ENCODE measurements at regions not wholly inside any gene's neighbourhood (a gene's known extent, or its start where the extent isn't known, plus 50 kb on each side); places are given as distances from the start of the nearest gene placed in this dataset.

DNA sequence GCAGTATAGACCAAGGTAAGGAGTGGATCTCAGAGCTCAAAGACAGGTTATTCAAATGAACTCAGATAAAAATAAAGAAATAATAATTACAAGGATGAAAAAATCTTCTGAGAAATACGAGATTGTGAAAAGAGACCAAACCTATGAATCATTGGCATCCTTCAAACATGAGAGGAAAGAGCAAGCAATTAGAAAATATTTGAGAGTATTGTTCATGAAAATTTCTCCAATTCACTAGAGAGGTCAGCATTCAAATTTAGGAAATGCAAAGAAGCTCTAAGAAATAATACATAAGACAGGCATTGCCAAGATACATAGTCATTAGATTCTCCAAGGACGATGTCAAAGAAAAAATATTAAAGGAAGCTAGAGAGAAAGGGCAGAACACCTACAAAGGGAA is 93.5 kb upstream of the GALNTL6 start:
- TF ChIP-seq, protein P1, sequence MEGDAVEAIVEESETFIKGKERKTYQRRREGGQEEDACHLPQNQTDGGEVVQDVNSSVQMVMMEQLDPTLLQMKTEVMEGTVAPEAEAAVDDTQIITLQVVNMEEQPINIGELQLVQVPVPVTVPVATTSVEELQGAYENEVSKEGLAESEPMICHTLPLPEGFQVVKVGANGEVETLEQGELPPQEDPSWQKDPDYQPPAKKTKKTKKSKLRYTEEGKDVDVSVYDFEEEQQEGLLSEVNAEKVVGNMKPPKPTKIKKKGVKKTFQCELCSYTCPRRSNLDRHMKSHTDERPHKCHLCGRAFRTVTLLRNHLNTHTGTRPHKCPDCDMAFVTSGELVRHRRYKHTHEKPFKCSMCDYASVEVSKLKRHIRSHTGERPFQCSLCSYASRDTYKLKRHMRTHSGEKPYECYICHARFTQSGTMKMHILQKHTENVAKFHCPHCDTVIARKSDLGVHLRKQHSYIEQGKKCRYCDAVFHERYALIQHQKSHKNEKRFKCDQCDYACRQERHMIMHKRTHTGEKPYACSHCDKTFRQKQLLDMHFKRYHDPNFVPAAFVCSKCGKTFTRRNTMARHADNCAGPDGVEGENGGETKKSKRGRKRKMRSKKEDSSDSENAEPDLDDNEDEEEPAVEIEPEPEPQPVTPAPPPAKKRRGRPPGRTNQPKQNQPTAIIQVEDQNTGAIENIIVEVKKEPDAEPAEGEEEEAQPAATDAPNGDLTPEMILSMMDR (IDR thresholded peaks at IDR 0.05), result no peak
- TF ChIP-seq POLR2A (IDR thresholded peaks at IDR 0.05), result no peak

Measured in body of pancreas (tissue), 4 donors.